K562 (cell line): ENCODE measurements at regions not wholly inside any gene's neighbourhood (a gene's known extent, or its start where the extent isn't known, plus 50 kb on each side); places are given as distances from the start of the nearest gene placed in this dataset.

ENCODE experiments used
- ARID1B ChIP-seq: fragments of 450-650 bp; IDR thresholded peaks from 2 replicates; pipeline ENCODE4 v1.6.1; 2016; ENCODE audit warnings: antibody characterized with exemption, mild to moderate bottlenecking, inconsistent platforms
- FIP1L1 ChIP-seq: fragments of 200-400 bp; formaldehyde crosslinking; IDR thresholded peaks from 2 replicates; pipeline ENCODE4 v1.6.1; 2018; ENCODE audit warnings: mild to moderate bottlenecking, low read depth, low read length; ENCODE audit not compliant: poor library complexity, severe bottlenecking
- HDAC6 ChIP-seq: IDR thresholded peaks from 2 replicates; pipeline ENCODE4 v1.6.1; 2012; ENCODE audit warnings: low read depth, mild to moderate bottlenecking, control low read depth, inconsistent platforms, low read length, moderate library complexity
- KLF6 ChIP-seq: fragments of 250-450 bp; sonication (Bioruptor Pico); IDR thresholded peaks from 2 replicates; pipeline ENCODE4 v1.4.0; 2020; ENCODE audit warnings: mild to moderate bottlenecking, moderate library complexity, borderline replicate concordance
- MTF1 ChIP-seq: fragments of 250-450 bp; sonication (Bioruptor Pico); IDR thresholded peaks from 2 replicates; pipeline ENCODE4 v1.9.0; 2021; ENCODE audit warnings: moderate library complexity, mild to moderate bottlenecking, inconsistent platforms, borderline replicate concordance
- NCOA1 ChIP-seq: fragments of 450-650 bp; IDR thresholded peaks from 2 replicates; pipeline ENCODE4 v1.6.1; 2016; ENCODE audit warnings: low read depth
- NRF1 ChIP-seq, 2 experiments: fragments of 450-650 bp; IDR thresholded peaks in 1 of 2; conservative IDR thresholded peaks in 1 of 2; 2 replicates each; pipeline ENCODE4 v1.6.1; 2014; ENCODE audit warnings: mild to moderate bottlenecking in 2 of 2
- PHF21A ChIP-seq: fragments of 450-650 bp; IDR thresholded peaks from 2 replicates; pipeline ENCODE4 v1.6.1; 2017; ENCODE audit warnings: low read depth, borderline replicate concordance
- RHOXF2B ChIP-seq: fragments of 250-450 bp; sonication (Bioruptor Pico); conservative IDR thresholded peaks from 2 replicates; pipeline ENCODE4 v1.5.1; 2021
- SP1 ChIP-seq: sonication (generic); formaldehyde crosslinking; IDR thresholded peaks from 2 replicates; pipeline ENCODE4 v1.8.1; 2022; ENCODE audit warnings: mild to moderate bottlenecking, missing genetic modification reagents
- SREBF2 ChIP-seq: sonication (generic); formaldehyde crosslinking; IDR thresholded peaks from 2 replicates; pipeline ENCODE4 v1.4.0; 2020; ENCODE audit warnings: mild to moderate bottlenecking, missing genetic modification reagents
- SRSF7 ChIP-seq: fragments of 200-400 bp; formaldehyde crosslinking; optimal IDR thresholded peaks from 2 replicates; pipeline ENCODE3; 2017; ENCODE audit warnings: mild to moderate bottlenecking, low read depth, low read length
- SRSF9 ChIP-seq: fragments of 200-400 bp; formaldehyde crosslinking; IDR thresholded peaks from 2 replicates; pipeline ENCODE4 v1.6.1; 2017; ENCODE audit warnings: low read depth, low read length, borderline replicate concordance
- TCF7 ChIP-seq: sonication (generic); IDR thresholded peaks from 2 replicates; pipeline ENCODE4 v1.6.1; 2016; ENCODE audit warnings: antibody characterized with exemption, borderline replicate concordance
- TF ChIP-seq, protein P1 (sequence below), 2 experiments: fragments of 450-650 bp; conservative IDR thresholded peaks; 2 replicates each; pipeline ENCODE4 v1.6.1; 2017; ENCODE audit warnings: mild to moderate bottlenecking in 2 of 2, moderate library complexity in 2 of 2
- TF ChIP-seq, protein P2 (sequence below): fragments of 450-650 bp; IDR thresholded peaks from 2 replicates; pipeline ENCODE4 v1.6.1; 2014; ENCODE audit warnings: low read depth, mild to moderate bottlenecking, moderate library complexity, borderline replicate concordance
- TF ChIP-seq, protein P3 (sequence below): sonication (generic); formaldehyde crosslinking; IDR thresholded peaks from 2 replicates; pipeline ENCODE4 v1.8.0; 2023; ENCODE audit warnings: missing genetic modification reagents, mild to moderate bottlenecking, borderline replicate concordance
- TF ChIP-seq, protein P4 (sequence below): sonication (generic); formaldehyde crosslinking; IDR thresholded peaks from 2 replicates; pipeline ENCODE4 v1.9.0; 2022; ENCODE audit warnings: mild to moderate bottlenecking, missing genetic modification reagents
- TF ChIP-seq, protein P5 (sequence below): fragments of 250-450 bp; sonication (Bioruptor Pico); IDR thresholded peaks from 2 replicates; pipeline ENCODE4 v1.6.1; 2021; ENCODE audit warnings: mild to moderate bottlenecking

DNA sequence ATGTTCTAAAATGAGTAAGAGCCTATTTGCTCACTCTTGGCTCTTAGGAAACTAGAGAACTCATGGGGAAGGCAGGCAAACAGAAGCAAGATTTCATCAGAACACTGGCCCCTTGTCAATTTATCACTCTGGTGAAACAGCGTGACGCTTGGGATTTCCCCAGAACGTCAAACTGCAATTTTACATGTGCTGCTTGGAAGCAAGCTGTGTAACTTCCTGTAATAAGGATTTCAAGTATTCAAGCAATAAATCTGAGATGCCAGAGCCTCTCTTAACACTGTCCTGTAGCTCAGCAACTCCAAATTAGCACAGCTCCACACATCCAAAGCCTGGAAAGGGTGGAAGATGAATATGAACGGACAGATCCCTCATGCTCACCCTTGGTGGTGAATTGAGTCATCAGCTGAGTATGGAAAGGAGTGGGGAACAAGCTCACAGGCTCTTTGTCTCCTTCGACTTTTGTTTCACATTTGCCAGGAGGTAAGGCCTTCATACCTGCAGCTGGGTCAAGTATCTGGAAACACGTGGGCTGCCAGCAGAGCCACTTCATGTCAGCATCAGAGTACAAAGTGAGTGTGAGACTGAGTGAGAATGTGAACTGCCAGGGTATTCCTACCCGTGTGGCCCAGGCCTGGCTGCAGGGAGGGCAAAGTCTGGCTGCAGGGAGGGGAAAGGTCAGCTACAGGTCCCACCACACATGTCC, 140.4 kb upstream of the NAMPT start (continued):
- TF ChIP-seq, protein P1, sequence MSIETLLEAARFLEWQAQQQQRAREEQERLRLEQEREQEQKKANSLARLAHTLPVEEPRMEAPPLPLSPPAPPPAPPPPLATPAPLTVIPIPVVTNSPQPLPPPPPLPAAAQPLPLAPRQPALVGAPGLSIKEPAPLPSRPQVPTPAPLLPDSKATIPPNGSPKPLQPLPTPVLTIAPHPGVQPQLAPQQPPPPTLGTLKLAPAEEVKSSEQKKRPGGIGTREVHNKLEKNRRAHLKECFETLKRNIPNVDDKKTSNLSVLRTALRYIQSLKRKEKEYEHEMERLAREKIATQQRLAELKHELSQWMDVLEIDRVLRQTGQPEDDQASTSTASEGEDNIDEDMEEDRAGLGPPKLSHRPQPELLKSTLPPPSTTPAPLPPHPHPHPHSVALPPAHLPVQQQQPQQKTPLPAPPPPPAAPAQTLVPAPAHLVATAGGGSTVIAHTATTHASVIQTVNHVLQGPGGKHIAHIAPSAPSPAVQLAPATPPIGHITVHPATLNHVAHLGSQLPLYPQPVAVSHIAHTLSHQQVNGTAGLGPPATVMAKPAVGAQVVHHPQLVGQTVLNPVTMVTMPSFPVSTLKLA (conservative IDR thresholded peaks at IDR 0.05), result peak; percentile 65 to 71
- TF ChIP-seq MTF1 (no peak), HDAC6 (no peak), NRF1 (conservative IDR thresholded peaks at IDR 0.05 in 1 of 2, IDR thresholded peaks at IDR 0.05 in 1 of 2) (peak in 1 of 2 experiments; percentile 15; a peak in 2 of 4 replicates), FIP1L1 (no peak), SRSF9 (no peak), NCOA1 (no peak; the same call in 1 of the 2 replicates), SP1 (CRISPR knock-in tag) (no peak), KLF6 (no peak), PHF21A (no peak), SRSF7 (no peak), RHOXF2B (peak; percentile 68; the same call in 1 of the 2 replicates), SREBF2 (no peak), TCF7 (no peak), ARID1B (0 out of 2 replicates have a peak, but pooled peaks have one; percentile 40)
- TF ChIP-seq, protein P2, sequence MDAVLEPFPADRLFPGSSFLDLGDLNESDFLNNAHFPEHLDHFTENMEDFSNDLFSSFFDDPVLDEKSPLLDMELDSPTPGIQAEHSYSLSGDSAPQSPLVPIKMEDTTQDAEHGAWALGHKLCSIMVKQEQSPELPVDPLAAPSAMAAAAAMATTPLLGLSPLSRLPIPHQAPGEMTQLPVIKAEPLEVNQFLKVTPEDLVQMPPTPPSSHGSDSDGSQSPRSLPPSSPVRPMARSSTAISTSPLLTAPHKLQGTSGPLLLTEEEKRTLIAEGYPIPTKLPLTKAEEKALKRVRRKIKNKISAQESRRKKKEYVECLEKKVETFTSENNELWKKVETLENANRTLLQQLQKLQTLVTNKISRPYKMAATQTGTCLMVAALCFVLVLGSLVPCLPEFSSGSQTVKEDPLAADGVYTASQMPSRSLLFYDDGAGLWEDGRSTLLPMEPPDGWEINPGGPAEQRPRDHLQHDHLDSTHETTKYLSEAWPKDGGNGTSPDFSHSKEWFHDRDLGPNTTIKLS, result peak; percentile 30; the same call in 1 of the 2 replicates
- TF ChIP-seq, protein P3, sequence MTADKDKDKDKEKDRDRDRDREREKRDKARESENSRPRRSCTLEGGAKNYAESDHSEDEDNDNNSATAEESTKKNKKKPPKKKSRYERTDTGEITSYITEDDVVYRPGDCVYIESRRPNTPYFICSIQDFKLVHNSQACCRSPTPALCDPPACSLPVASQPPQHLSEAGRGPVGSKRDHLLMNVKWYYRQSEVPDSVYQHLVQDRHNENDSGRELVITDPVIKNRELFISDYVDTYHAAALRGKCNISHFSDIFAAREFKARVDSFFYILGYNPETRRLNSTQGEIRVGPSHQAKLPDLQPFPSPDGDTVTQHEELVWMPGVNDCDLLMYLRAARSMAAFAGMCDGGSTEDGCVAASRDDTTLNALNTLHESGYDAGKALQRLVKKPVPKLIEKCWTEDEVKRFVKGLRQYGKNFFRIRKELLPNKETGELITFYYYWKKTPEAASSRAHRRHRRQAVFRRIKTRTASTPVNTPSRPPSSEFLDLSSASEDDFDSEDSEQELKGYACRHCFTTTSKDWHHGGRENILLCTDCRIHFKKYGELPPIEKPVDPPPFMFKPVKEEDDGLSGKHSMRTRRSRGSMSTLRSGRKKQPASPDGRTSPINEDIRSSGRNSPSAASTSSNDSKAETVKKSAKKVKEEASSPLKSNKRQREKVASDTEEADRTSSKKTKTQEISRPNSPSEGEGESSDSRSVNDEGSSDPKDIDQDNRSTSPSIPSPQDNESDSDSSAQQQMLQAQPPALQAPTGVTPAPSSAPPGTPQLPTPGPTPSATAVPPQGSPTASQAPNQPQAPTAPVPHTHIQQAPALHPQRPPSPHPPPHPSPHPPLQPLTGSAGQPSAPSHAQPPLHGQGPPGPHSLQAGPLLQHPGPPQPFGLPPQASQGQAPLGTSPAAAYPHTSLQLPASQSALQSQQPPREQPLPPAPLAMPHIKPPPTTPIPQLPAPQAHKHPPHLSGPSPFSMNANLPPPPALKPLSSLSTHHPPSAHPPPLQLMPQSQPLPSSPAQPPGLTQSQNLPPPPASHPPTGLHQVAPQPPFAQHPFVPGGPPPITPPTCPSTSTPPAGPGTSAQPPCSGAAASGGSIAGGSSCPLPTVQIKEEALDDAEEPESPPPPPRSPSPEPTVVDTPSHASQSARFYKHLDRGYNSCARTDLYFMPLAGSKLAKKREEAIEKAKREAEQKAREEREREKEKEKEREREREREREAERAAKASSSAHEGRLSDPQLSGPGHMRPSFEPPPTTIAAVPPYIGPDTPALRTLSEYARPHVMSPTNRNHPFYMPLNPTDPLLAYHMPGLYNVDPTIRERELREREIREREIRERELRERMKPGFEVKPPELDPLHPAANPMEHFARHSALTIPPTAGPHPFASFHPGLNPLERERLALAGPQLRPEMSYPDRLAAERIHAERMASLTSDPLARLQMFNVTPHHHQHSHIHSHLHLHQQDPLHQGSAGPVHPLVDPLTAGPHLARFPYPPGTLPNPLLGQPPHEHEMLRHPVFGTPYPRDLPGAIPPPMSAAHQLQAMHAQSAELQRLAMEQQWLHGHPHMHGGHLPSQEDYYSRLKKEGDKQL (CRISPR knock-in tag), result no peak
- TF ChIP-seq, protein P4, sequence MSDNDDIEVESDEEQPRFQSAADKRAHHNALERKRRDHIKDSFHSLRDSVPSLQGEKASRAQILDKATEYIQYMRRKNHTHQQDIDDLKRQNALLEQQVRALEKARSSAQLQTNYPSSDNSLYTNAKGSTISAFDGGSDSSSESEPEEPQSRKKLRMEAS (CRISPR knock-in tag), result no peak
- TF ChIP-seq, protein P5, sequence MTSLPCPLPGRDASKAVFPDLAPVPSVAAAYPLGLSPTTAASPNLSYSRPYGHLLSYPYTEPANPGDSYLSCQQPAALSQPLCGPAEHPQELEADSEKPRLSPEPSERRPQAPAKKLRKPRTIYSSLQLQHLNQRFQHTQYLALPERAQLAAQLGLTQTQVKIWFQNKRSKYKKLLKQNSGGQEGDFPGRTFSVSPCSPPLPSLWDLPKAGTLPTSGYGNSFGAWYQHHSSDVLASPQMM (CRISPR knock-in tag), result no peak
